CD4-positive, alpha-beta T cell treated with Interleukin-1 beta for 1 hour (primary cell): ENCODE measurements at regions not wholly inside any gene's neighbourhood (a gene's known extent, or its start where the extent isn't known, plus 50 kb on each side); places are given as distances from the start of the nearest gene placed in this dataset.

Experiments
- DNase-seq, 2 donors: peaks; one replicate each; pipeline ENCODE4 v3.0.0-alpha.2; 2020 to 2022

DNA sequence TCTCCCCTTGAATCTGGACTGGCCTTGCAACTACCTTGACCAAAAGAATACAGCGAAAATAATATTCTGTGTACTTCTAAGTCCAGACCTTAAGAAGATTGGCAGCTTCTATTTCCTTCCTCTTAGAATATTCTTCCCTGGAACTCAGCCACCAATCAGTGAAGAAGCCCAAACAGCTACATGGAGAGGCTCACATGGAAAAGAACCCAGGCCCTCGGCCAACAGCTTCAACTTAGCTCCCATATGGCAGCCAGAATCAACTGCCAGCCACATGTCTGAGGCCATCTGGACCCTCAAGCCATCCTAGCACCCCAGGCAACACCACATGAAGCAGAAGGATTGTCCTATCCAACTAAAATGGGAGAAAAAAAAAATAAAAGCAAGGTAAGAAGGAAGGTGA lies 178.8 kb downstream of the IBTK start:
- no peak for DNase-seq

- no peak for DNase-seq
These were observed 180.5 kb downstream of the IBTK start for GRCh38 chr6:82066991-82067411.

DNA sequence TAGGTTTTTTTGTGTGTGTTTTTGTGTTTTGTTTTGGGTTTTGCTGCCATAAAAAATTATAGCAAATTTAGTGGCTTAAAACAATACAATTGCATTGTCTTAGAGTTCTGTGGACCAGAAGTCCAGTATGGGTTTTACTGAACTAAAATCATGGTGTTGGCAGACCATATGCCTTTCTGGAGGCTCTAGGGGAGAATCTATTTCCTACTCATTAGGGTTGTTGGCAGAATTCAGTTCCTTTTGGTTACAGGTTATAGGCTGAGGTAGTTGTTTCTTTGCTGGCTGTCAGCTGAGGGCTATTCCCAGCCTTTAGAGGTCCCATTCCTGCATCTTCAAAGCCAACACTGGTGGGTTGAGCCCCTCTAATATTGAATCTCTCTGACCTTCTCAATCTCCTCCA lies 181.3 kb downstream of the IBTK start:
- DNase-seq, result no peak

- no peak for DNase-seq
These were observed 184.0 kb downstream of the IBTK start for GRCh38 chr6:82063574-82063973.

DNA sequence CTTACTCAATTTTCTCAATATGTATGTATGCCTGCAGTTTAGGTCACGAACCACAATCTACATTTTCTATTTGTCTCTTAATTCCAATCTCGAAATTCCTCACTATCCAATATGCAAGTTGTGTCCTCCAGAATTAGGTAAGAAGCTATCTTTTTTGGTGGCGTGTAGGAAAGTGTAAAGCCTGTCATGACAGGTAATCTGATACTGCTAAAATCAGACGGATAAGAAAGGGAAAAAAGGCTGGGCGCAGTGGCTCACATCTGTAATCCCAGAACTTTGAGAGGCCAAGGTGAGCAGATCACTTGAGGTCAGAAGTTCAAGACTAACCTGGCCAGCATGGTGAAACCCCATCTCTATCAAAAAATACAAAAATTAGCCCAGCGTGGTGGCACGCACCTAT lies 185.3 kb downstream of the IBTK start:
- no peak for DNase-seq

- no peak for DNase-seq
These were observed 189.5 kb downstream of the IBTK start for GRCh38 chr6:82057846-82058554.

DNA sequence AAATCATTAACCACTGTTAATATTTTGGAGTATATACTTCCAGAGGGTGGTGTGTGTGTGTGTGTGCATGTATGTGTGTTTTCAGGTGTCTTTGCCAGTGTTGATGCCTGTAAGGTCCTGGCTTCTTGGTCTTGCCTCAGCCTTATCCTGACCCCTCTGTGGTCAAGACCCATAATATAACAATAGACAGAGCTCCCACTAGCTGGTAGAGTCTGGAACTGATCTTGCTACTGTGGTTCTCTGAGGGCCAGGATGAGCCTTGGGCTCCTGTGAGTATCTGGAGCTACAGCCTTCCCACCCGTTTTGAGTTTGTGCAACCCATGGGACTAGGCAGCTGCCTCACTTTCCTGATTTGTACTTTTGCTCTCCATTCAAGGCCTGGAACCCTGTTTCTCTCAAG lies 191.0 kb downstream of the IBTK start:
- no peak for DNase-seq

GRCh38 chr6:82045965-82046756 lies 201.4 kb downstream of the IBTK start:
- no peak for DNase-seq

DNA sequence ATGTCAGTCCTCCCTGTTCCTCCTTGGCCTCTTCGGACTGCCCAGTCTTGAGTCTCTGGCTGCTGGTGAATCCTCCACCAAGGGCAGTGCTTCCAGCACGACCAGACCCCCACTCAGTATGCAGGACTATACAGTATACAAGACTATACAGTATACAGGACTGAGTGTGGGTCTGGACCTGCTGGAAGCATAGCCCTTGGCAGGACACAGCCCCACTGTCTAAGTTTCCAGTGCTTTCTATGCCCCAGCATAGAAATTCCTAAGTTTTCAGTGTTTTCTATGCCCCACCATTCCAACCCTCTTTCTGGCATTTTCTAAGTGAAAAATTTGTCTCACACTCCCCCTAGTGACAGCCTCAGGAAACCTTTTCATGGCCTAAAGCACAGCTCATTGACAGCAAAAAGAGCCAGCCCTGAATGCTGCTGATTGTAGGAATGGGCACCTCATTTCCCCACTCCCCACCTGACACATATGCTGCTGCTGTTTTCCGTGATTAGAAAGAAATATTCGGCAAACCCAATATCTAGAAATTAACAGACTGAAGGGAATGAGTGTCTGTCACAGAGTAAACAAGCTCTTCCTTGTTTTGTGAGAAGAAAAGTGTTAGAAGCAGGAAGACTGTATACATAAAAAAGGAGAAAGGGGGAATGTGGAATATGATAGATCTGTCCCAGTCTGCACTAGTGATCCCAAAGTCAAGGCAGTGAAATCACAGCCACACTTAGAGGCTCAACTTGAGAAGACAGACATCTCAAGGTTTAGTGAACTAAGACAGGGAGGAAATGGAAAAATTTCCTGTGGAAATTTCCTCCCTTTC lies 206.9 kb downstream of the IBTK start:
- DNase-seq, result no peak

- no peak for DNase-seq
These were observed 208.9 kb downstream of the IBTK start for GRCh38 chr6:82038631-82039030.

- DNase-seq, result no peak
These were observed 212.0 kb downstream of the IBTK start for GRCh38 chr6:82035526-82035925.

DNA sequence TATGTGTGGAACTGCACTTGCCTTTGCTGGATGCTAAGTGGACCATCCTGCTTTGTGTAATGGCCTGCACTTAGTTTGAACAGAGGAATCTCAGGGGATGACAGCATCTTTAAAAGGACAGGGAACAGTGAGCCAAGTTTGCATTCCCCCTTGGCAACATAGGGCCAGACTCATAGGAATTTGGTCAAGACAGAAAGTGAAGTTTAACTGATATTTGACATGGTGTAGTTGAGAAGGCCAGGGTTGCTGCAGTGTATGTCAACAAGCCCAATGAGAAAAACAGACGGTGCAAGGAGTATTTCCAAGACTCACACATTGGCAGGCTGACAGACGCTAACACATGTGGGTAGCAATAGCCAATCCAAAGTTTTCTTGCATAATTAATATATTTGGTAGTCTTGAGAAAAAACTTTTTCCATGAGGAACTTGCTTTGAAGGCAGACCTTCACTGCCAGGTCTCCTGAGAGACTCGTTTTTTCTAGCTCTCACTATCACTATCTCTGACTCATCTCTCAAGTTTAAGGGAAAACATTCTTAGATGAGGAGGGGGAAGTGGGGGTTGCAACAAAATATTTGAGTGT lies 213.8 kb downstream of the IBTK start:
- DNase-seq, result no peak

- DNase-seq, result no peak
These were observed 215.1 kb downstream of the IBTK start for GRCh38 chr6:82032444-82032843.

DNA sequence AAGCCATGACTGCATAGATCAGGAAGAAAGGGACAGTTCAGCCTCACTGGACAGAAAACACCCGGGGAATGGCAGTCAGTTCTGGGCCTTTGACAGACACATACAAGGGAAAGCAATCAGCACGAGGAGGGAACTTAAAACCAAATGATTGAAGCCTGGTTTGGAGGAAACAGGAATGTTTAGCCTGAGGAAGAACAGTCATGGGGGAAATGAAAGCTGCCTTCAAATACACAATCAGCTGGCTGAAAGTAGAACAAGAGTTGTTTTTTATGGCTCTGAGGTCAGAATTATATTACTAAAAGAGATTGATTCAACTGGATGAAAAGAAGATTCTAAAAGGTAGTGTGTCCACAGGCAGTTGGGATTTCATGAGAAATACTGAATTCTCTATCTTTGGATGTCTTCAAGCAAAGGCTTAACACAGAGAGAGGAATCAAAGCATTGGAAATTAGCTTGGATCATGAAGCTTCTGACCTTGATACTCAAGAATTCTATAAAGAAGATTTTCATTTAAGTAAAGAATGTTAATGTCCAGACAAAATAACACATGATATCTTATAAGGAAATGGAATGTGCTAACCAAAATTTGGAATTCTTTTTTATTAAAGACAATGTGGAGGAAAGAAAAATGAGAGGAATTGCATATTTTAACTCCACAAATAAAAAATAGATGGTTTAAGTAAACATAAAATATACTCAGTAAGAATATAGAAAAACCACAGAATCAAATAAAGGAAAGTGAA lies 216.6 kb downstream of the IBTK start:
- DNase-seq, result no peak

GRCh38 chr6:82030301-82030700 lies 217.2 kb downstream of the IBTK start:
- DNase-seq, result no peak

DNA sequence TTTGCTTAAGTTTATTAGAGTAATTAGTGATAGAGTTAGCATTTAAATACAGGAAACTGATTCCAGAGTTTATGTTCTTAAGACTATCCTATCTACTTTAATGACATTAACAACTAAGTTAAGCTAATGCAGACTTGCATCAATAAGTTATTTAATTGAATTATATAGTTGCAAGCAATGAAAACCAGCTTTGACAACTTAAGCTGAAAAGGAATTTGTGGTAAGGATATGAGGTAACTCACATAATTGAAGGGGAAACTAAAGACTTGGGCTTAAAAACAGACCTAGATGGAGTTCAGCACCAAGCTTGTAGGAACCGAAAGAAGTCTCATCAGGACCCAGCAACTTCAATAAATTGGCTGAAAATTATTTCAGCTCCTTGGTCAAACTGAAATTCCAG lies 222.3 kb downstream of the IBTK start:
- no peak for DNase-seq

- no peak for DNase-seq
These were observed 224.9 kb downstream of the IBTK start for GRCh38 chr6:82022614-82023129.

- no peak for DNase-seq
These were observed 229.8 kb downstream of the IBTK start for GRCh38 chr6:82017773-82018172.

- DNase-seq, result no peak
These were observed 230.3 kb downstream of the IBTK start for GRCh38 chr6:82017288-82017687.

DNA sequence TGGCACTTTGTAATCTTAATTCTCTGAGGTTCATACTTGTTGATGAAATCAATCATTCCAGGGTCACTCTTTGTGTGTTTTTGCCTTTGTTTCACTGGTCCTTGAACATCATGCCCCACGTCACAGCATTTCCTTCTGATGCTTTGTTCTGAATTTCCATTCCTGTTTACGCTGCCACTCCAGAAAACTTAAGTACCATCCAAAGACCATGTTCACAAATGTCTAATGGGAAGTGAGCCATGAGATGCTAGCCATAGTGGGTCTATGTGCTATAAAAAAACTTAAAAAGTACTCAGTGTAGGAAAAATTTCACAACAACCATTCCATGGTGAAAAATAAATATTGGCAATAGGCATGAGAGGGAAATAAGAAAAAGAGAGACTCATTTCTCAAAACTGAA lies 232.0 kb downstream of the IBTK start:
- no peak for DNase-seq

DNA sequence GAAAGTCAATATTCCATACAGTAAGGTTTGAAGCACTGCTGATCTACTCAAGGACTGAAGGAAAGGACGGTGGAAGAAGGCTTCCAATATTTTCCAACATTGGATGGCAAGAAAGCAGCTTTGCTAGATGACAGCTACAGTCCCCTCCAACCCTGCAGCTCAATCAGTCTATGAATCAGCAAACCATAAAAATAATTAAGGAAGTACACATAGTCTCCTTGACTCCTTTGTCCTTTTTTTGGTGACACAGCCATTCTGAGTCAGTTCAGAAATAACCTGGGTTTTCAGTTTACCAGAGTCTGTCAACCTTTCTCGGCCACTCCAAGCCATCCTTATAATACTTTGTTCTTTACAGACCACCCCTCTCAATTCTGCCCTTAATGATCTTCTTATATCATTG lies 232.5 kb downstream of the IBTK start:
- DNase-seq, result no peak
